ENCODE measurements at regions not wholly inside any gene's neighbourhood (a gene's known extent, or its start where the extent isn't known, plus 50 kb on each side); places are given as distances from the start of the nearest gene placed in this dataset.

- Histone ChIP-seq H3K4me2 (ENCODE audit: low read length) (no peak overlapping the region), H4K20me1 (ENCODE audit: insufficient read depth, low read length) (no peaks in the 10 kb centered on the region), H3K27ac (ENCODE audit: low read depth, low read length, poor library complexity, severe bottlenecking) (no peak overlapping the region), H3K79me2 (ENCODE audit: insufficient read depth, low read depth, low read length) (no peaks in the 10 kb centered on the region), H3K9me3 (ENCODE audit: low read length) (no peaks in the 10 kb centered on the region), H2AFZ (ENCODE audit: low read length) (no peak overlapping the region), H3K4me3 (ENCODE audit: low read depth, low read length, poor library complexity, severe bottlenecking) (no peak overlapping the region), H3K36me3 (ENCODE audit: insufficient read depth, low read length) (no peaks in the 10 kb centered on the region), H3K9me2 (ENCODE audit: insufficient read depth, low read length) (no peaks in the 10 kb centered on the region), H3K4me1 (ENCODE audit: insufficient read depth, low read length, poor library complexity, severe bottlenecking) (no peaks in the 10 kb centered on the region)
- DNase-seq (ENCODE audit: low spot score): no peak
- intact Hi-C loops (cut with micrococcal nuclease; ENCODE audit: unreplicated experiment): no loop called here
- ChIA-PET CTCF (ENCODE audit: unreplicated experiment) (no interaction called here), POLR2A (interaction anchor here (0.7 kb wide), 1 partner anchor 8 kb away, joined by 4 read pairs; no protein-coding TSS in a partner anchor)
- no peak for TF ChIP-seq EZH2phosphoT487 (IDR thresholded peaks at IDR 0.05; ENCODE audit: borderline replicate concordance, low read depth, low read length)
- TF ChIP-seq, protein P1, sequence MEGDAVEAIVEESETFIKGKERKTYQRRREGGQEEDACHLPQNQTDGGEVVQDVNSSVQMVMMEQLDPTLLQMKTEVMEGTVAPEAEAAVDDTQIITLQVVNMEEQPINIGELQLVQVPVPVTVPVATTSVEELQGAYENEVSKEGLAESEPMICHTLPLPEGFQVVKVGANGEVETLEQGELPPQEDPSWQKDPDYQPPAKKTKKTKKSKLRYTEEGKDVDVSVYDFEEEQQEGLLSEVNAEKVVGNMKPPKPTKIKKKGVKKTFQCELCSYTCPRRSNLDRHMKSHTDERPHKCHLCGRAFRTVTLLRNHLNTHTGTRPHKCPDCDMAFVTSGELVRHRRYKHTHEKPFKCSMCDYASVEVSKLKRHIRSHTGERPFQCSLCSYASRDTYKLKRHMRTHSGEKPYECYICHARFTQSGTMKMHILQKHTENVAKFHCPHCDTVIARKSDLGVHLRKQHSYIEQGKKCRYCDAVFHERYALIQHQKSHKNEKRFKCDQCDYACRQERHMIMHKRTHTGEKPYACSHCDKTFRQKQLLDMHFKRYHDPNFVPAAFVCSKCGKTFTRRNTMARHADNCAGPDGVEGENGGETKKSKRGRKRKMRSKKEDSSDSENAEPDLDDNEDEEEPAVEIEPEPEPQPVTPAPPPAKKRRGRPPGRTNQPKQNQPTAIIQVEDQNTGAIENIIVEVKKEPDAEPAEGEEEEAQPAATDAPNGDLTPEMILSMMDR (conservative IDR thresholded peaks at IDR 0.05; ENCODE audit: low read length): no peak
- no TSS peak for BruUV-seq (replicated peaks)
These were observed 388.9 kb downstream of the EDEM1 start for GRCh38 chr3:5576277-5577011.

- TF ChIP-seq EZH2phosphoT487 (IDR thresholded peaks at IDR 0.05; ENCODE audit: borderline replicate concordance, low read depth, low read length): no peak
- TF ChIP-seq, protein P1 (conservative IDR thresholded peaks at IDR 0.05; ENCODE audit: low read length): no peak
- no peaks in the 10 kb centered on the region for H3K79me2 ChIP-seq (ENCODE audit: insufficient read depth, low read depth, low read length)
- CTCF ChIA-PET (ENCODE audit: unreplicated experiment): no interaction called here
These were observed 391.7 kb downstream of the EDEM1 start for GRCh38 chr3:5579139-5579602.

GRCh38 chr3:5579946-5580345 lies 392.4 kb downstream of the EDEM1 start:
- CTCF ChIA-PET (ENCODE audit: unreplicated experiment): interaction anchor here (1.0 kb wide), 1 partner anchor 15 kb away, joined by 4 read pairs; no protein-coding TSS in a partner anchor

More at GRCh38 chr3:5579139-5579602, 391.7 kb downstream of the EDEM1 start:
- no peak overlapping the region for H3K27ac ChIP-seq (ENCODE audit: low read depth, low read length, poor library complexity, severe bottlenecking)
- no peaks in the 10 kb centered on the region for H4K20me1 ChIP-seq (ENCODE audit: insufficient read depth, low read length)
- BruUV-seq (replicated peaks): no TSS peak
- H3K4me2 ChIP-seq (ENCODE audit: low read length): no peak overlapping the region
- no peak overlapping the region for H2AFZ ChIP-seq (ENCODE audit: low read length)
- no peaks in the 10 kb centered on the region for H3K36me3 ChIP-seq (ENCODE audit: insufficient read depth, low read length)
- H3K4me3 ChIP-seq (ENCODE audit: low read depth, low read length, poor library complexity, severe bottlenecking): no peak overlapping the region
- intact Hi-C loops (cut with micrococcal nuclease; ENCODE audit: unreplicated experiment): no loop called here
- no peak for DNase-seq (ENCODE audit: low spot score)
- no peaks in the 10 kb centered on the region for H3K9me2 ChIP-seq (ENCODE audit: insufficient read depth, low read length)
- no peaks in the 10 kb centered on the region for H3K4me1 ChIP-seq (ENCODE audit: insufficient read depth, low read length, poor library complexity, severe bottlenecking)
- POLR2A ChIA-PET: no interaction called here
- H3K9me3 ChIP-seq (ENCODE audit: low read length): no peaks in the 10 kb centered on the region

More at GRCh38 chr3:5579946-5580345, 392.4 kb downstream of the EDEM1 start:
- Histone ChIP-seq H3K4me2 (ENCODE audit: low read length) (no peak overlapping the region), H3K4me3 (ENCODE audit: low read depth, low read length, poor library complexity, severe bottlenecking) (no peak overlapping the region), H3K36me3 (ENCODE audit: insufficient read depth, low read length) (no peaks in the 10 kb centered on the region), H3K27ac (ENCODE audit: low read depth, low read length, poor library complexity, severe bottlenecking) (no peak overlapping the region), H3K4me1 (ENCODE audit: insufficient read depth, low read length, poor library complexity, severe bottlenecking) (no peaks in the 10 kb centered on the region), H4K20me1 (ENCODE audit: insufficient read depth, low read length) (no peaks in the 10 kb centered on the region), H3K79me2 (ENCODE audit: insufficient read depth, low read depth, low read length) (no peaks in the 10 kb centered on the region), H2AFZ (ENCODE audit: low read length) (no peak overlapping the region), H3K9me3 (ENCODE audit: low read length) (no peaks in the 10 kb centered on the region), H3K9me2 (ENCODE audit: insufficient read depth, low read length) (no peaks in the 10 kb centered on the region)
- BruUV-seq (replicated peaks): no TSS peak
- DNase-seq (ENCODE audit: low spot score): no peak
- no peak for TF ChIP-seq EZH2phosphoT487 (IDR thresholded peaks at IDR 0.05; ENCODE audit: borderline replicate concordance, low read depth, low read length)
- TF ChIP-seq, protein P1 (conservative IDR thresholded peaks at IDR 0.05; ENCODE audit: low read length): no peak
- intact Hi-C loops (cut with micrococcal nuclease; ENCODE audit: unreplicated experiment): no loop called here
- POLR2A ChIA-PET: no interaction called here

All from OCI-LY7 (cell line).